ENCODE measurements at regions not wholly inside any gene's neighbourhood (a gene's known extent, or its start where the extent isn't known, plus 50 kb on each side); places are given as distances from the start of the nearest gene placed in this dataset.

GRCh38 chr7:106488465-106488864 is 172.5 kb downstream of the CCDC71L start:
- Histone ChIP-seq H3K27ac (no peak overlapping the region), H3K4me3 (no peak overlapping the region), H3K27me3 (no peaks in the 10 kb centered on the region), H3K36me3 (no peaks in the 10 kb centered on the region), H3K9me3 (no peaks in the 10 kb centered on the region), H3K4me1 (peaks cover 19% of the 10 kb centered on the region)
- intact Hi-C loops (cut with DNase I): no loop called here
- TF ChIP-seq POLR2AphosphoS5 (IDR thresholded peaks at IDR 0.05; ENCODE audit: insufficient read depth in 1 of 2, low read depth in 1 of 2) (no peak), POLR2A (IDR thresholded peaks at IDR 0.05) (no peak)
- TF ChIP-seq, protein P1, sequence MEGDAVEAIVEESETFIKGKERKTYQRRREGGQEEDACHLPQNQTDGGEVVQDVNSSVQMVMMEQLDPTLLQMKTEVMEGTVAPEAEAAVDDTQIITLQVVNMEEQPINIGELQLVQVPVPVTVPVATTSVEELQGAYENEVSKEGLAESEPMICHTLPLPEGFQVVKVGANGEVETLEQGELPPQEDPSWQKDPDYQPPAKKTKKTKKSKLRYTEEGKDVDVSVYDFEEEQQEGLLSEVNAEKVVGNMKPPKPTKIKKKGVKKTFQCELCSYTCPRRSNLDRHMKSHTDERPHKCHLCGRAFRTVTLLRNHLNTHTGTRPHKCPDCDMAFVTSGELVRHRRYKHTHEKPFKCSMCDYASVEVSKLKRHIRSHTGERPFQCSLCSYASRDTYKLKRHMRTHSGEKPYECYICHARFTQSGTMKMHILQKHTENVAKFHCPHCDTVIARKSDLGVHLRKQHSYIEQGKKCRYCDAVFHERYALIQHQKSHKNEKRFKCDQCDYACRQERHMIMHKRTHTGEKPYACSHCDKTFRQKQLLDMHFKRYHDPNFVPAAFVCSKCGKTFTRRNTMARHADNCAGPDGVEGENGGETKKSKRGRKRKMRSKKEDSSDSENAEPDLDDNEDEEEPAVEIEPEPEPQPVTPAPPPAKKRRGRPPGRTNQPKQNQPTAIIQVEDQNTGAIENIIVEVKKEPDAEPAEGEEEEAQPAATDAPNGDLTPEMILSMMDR (IDR thresholded peaks at IDR 0.05): no peak
- DNase-seq (ENCODE audit: extremely low spot score in 2 of 2): no peak

DNA sequence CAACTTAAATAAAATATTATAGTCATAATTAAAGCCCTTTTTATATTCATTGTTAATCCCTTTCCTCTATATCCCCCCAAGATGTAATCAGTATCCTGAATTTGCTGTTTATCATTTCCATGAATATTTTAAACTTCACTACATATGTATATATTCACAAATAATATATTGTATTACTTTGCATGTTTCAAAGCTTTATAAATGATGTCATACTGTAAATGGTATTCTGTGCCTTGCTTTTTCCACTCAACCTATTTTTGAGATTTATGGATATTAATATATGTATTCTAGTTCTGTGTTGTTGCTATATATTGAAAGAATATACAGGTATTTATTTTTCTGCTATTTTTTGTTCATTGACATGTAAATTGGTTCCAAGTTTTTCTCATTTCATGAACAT is 173.1 kb downstream of the CCDC71L start:
- H3K4me3 ChIP-seq: no peak overlapping the region
- TF ChIP-seq, protein P1 (IDR thresholded peaks at IDR 0.05): no peak
- TF ChIP-seq POLR2A (IDR thresholded peaks at IDR 0.05) (no peak), POLR2AphosphoS5 (IDR thresholded peaks at IDR 0.05; ENCODE audit: insufficient read depth in 1 of 2, low read depth in 1 of 2) (no peak)

DNA sequence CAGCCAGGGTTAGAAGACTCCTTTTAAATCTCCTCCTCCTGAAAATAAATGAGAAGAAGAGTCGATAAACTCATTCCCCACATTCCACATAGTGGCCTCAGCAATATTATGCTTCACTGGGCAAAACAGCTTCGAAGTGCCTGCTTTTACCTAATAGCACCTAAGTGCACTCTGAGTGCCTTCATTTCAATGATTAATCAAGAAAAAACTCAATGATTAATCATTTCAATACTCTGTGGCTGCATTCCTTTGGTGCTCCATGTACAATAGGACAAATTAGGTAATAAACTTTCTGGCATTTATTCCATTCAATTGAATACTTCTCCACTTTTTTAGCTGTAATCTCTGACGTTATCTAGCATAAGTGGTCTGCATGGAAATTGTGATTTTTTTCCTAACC is 174.6 kb downstream of the CCDC71L start:
- H3K4me1 ChIP-seq: peaks cover 19% of the 10 kb centered on the region
- no peak for TF ChIP-seq POLR2A (IDR thresholded peaks at IDR 0.05)
- TF ChIP-seq, protein P1 (IDR thresholded peaks at IDR 0.05): no peak
- H3K27ac ChIP-seq: peak overlapping the region; percentile 51
- no peak for DNase-seq (ENCODE audit: extremely low spot score in 2 of 2)
- H3K36me3 ChIP-seq: no peaks in the 10 kb centered on the region
- H3K27me3 ChIP-seq: no peaks in the 10 kb centered on the region
- H3K4me3 ChIP-seq: no peak overlapping the region
- intact Hi-C loops (cut with DNase I): no loop called here
- no peaks in the 10 kb centered on the region for H3K9me3 ChIP-seq

More for the DNA sequence above, 173.1 kb downstream of the CCDC71L start:
- Histone ChIP-seq H3K27me3 (no peaks in the 10 kb centered on the region), H3K36me3 (no peaks in the 10 kb centered on the region), H3K4me1 (peaks cover 19% of the 10 kb centered on the region), H3K9me3 (no peaks in the 10 kb centered on the region), H3K27ac (no peak overlapping the region)
- intact Hi-C loops (cut with DNase I): no loop called here
- DNase-seq (ENCODE audit: extremely low spot score in 2 of 2): no peak

DNA sequence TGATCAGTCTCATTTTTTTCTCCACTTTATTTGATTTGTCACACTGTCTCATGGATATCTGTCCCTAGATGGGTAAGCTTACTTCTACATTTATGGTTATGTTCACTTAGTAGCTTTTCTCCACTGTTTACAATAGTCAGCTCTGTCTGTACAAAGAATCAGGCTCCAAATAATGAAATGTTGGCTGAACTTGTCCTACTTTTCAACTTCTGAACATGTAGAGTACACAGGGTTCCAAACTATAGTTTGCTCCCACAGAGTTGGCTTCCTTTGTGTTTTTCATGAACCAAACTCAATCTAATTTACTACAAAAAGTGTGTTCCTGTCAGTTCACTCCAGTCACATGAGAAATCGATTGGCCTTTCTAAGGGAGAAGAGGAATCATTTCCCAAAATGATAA is 175.0 kb downstream of the CCDC71L start:
- TF ChIP-seq POLR2AphosphoS5 (IDR thresholded peaks at IDR 0.05; ENCODE audit: insufficient read depth in 1 of 2, low read depth in 1 of 2) (no peak), POLR2A (IDR thresholded peaks at IDR 0.05) (no peak)
- TF ChIP-seq, protein P1 (IDR thresholded peaks at IDR 0.05): no peak
- no peak for DNase-seq (ENCODE audit: extremely low spot score in 2 of 2)
- no peak overlapping the region for H3K4me3 ChIP-seq
- intact Hi-C loops (cut with DNase I): no loop called here
- H3K9me3 ChIP-seq: no peaks in the 10 kb centered on the region
- H3K27ac ChIP-seq: peak overlapping the region; percentile 51
- H3K36me3 ChIP-seq: no peaks in the 10 kb centered on the region
- no peaks in the 10 kb centered on the region for H3K27me3 ChIP-seq
- H3K4me1 ChIP-seq: peaks cover 19% of the 10 kb centered on the region

DNA sequence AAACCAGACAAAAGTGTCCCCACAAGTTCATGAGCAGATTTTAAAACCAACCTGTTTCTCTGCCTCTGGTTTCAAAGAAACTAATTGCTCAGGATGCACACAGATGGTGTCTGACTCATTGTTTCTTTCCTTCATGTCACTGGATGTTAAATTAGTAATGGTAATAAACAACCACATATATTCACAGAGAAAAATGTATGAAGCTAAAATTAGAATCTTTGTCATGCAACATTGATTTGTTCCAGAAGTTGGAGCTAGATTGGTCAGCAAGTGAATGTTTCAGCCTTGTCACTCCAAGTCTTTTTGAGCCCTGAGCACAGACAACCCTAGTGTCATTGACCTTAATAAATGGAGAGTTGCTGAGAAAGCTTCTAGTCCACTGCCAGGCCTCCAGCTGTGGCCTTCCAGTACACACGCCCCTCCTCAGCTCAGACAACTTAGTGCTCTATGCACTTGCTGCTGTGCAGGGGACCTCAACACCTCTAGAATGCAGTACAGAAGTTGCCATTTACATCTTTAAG is 175.9 kb downstream of the CCDC71L start:
- no peak for DNase-seq (ENCODE audit: extremely low spot score in 2 of 2)
- Histone ChIP-seq H3K36me3 (no peaks in the 10 kb centered on the region), H3K9me3 (no peaks in the 10 kb centered on the region), H3K4me3 (no peak overlapping the region), H3K4me1 (peaks cover 19% of the 10 kb centered on the region), H3K27ac (peak overlapping the region; percentile 51), H3K27me3 (no peaks in the 10 kb centered on the region)
- intact Hi-C loops (cut with DNase I): no loop called here
- no peak for TF ChIP-seq POLR2AphosphoS5 (IDR thresholded peaks at IDR 0.05; ENCODE audit: insufficient read depth in 1 of 2, low read depth in 1 of 2)
- TF ChIP-seq POLR2A (IDR thresholded peaks at IDR 0.05): no peak
- TF ChIP-seq, protein P1 (IDR thresholded peaks at IDR 0.05): no peak
